Occipital lobe (tissue), 1 donor: ENCODE measurements at regions not wholly inside any gene's neighbourhood (a gene's known extent, or its start where the extent isn't known, plus 50 kb on each side); places are given as distances from the start of the nearest gene placed in this dataset.

Experiments used
- DNase-seq: peaks from one replicate; lab custom pipeline; 2025; lab: John Stamatoyannopoulos, UW

- no peak for DNase-seq
Measured at GRCh38 chr4:16365036-16365569, 138.8 kb upstream of the TAPT1 start.

GRCh38 chr4:16360694-16361262 lies 134.5 kb upstream of the TAPT1 start:
- DNase-seq: no peak

DNA sequence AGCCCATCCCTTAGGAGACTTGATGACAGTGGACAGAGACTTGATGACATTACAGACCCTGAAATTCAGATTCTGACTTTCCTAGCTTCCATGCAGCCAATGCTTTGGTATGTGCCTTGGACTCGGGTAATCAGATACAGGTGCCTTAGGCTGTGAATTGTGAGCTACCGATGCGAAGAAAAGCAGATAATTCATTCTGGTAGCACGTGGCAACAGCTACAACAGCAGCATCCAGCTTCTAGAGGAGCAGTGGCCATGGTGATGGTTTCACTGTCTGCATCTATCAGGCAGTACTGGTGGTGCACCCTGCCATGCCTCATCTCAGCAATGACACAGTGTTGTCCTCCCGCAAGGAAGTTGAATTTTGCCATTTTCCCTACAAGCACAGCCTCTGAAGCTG lies 126.9 kb upstream of the TAPT1 start:
- DNase-seq: no peak

DNA sequence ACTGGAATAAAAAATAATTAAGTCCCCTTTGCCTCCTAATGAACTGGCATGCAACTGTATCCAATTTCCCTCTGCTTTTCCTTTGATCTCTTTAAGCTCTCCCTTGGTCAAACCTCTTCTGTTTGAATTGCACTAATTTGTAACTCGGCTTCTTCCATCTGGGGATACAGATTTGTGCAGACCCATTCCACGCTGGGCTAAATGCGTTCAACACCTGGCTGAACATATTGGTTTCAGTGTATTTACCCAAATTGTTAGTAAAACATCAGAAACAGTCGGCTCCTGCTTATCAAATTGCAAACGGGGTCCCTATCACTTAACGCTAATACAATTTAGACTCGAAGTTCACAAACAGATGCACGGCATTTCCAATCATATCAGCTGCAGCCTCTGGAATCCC lies 124.9 kb upstream of the TAPT1 start:
- DNase-seq: no peak

DNA sequence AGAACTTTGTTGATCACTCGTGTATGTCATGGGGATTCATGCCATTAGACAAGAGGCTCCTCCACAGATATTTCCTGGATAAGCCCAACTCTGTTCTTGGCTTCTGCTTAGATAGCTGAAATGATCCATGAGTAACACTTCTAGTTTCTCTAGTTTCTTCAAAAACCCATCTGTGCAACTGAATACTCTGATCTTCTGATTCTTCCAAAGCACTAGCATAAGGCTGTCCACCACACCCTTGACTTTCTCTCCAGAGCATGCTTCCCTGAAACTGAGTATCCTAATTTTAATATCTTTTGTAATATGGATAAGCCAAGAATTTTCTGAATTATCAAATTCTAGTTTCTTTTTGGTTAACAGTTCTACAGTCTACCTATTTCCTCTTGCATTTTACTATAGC lies 118.6 kb upstream of the TAPT1 start:
- no peak for DNase-seq

GRCh38 chr4:16337936-16338335 lies 111.7 kb upstream of the TAPT1 start:
- no peak for DNase-seq

GRCh38 chr4:16334601-16335000 lies 108.3 kb upstream of the TAPT1 start:
- DNase-seq: no peak

GRCh38 chr4:16329797-16330134 lies 103.5 kb upstream of the TAPT1 start:
- DNase-seq: no peak

GRCh38 chr4:16329125-16329796 lies 103.0 kb upstream of the TAPT1 start:
- DNase-seq: no peak

- no peak for DNase-seq
Measured at GRCh38 chr4:16322183-16322582, 95.9 kb upstream of the TAPT1 start.

DNA sequence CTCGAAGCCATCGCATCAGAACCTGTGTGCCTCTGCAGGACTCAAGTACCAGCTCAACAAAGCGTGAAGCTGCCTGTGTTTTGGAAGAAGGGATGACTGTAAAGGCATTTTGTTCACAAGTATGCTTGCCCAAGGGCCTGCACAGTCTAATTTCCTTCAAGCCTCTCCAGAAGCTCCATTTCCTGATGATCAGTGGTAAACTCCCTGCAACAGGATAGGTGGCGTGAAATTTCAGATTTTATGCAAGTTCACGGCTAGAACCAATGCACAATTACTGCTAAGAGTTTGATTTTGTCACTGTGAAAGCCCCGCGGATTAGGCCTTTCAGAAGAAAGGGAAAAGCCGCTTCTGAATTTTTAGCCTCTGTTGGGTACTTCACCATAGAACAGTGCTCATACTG lies 89.2 kb upstream of the TAPT1 start:
- no peak for DNase-seq

DNA sequence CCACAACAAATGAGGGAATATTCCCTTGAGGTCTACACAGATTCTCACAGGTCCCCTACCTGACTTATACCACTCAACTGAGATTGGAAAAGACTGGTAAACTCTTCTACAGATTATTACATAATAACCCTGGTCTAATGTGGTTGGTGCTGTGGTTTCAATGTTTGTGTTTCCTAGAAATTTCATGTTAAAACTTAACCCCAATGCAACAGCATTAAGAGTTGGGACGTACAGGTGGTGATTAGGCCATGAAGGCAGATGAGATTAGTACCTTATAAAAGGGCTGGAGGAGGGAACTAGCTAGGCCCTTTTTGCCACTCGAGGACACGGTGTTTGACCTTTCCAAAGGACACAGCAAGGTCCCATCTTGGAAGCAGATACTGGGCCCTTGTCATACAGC lies 84.3 kb upstream of the TAPT1 start:
- no peak for DNase-seq

DNA sequence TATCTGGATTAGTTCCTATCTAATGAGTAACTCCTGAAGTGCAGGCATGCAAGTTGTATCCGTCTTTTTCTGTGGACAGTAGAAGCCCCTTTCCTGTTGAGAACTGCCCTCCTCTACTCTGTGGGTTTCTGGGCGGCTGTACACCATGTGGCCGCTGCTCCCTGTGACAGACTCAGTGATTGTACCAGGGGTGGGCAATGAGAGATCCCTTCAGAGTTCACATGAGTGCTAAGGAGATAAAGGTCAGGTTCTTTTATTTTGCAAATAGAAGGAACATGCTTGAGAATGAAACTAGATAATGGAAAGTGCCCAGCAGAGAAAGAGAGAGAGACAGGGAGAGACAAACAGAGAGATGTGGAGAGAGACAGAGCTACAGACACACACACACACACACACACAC lies 76.4 kb upstream of the TAPT1 start:
- DNase-seq: no peak

- DNase-seq: no peak
Measured at GRCh38 chr4:16297003-16297402, 70.7 kb upstream of the TAPT1 start.

GRCh38 chr4:16294455-16294854 lies 68.2 kb upstream of the TAPT1 start:
- no peak for DNase-seq

DNA sequence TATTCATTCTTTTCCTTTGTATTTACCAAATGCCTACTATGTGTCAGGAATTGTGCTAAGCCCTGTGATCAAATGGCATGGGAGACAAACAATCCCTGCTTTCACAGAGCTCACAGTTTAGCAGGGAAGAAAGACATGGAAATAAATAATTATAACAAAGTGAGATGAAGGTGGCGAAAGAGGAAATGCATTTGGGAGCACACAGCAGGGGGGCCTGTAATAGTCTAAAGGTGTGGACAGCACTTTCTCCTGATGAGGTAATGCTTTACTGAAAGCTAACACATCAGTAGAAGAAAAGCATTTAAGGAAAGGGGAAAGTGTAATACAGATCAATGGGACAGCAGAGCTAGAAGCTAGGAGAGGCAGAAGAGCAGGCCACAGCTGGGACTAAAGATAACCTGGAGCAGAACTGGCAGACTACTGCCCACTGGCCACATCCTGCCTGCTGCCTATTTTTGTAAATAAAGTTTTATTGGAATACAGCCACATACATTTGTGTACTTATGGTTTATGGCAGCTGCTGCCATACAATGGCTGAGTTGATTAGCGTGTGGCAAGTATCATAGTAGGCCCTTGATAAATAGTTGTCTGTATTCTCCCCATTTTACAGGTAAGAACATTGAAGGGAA lies 67.1 kb upstream of the TAPT1 start:
- no peak for DNase-seq

GRCh38 chr4:16292585-16292984 lies 66.3 kb upstream of the TAPT1 start:
- DNase-seq: no peak

GRCh38 chr4:16290681-16291420 lies 64.6 kb upstream of the TAPT1 start:
- no peak for DNase-seq

GRCh38 chr4:16289897-16290554 lies 63.8 kb upstream of the TAPT1 start:
- no peak for DNase-seq

DNA sequence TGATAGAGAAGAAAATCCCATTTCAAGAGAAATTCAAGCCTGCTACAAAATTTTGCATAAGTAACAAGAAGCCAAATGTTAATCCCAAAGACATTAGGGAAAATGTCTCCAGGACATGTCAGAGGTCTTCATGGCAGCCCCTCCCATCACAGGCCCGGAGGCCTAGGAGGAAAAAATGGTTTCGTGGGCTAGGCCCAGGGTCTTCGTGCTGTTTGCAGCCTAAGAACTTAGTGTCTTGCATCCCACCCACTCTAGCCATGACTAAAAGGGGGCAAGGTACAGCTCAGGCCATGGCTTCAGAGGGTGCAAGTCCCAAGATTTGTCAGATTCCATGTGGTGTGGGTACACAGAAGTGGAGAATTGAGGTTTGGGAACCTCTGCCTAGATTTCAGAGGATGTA lies 57.8 kb upstream of the TAPT1 start:
- no peak for DNase-seq

GRCh38 chr4:16278178-16278577 lies 51.9 kb upstream of the TAPT1 start:
- no peak for DNase-seq
